AG04450 (cell line): ENCODE measurements at regions not wholly inside any gene's neighbourhood (a gene's known extent, or its start where the extent isn't known, plus 50 kb on each side); places are given as distances from the start of the nearest gene placed in this dataset.
"Not testable (repeated sequence)": the region's sequence is repeated elsewhere in the genome, so short reads cannot be mapped to it uniquely, and the experiment has no call there.

Experiments used
- CTCF ChIA-PET: fragments of 300-600, 350-600 bp; formaldehyde crosslinking; extraction: SDS; loops from one replicate; lab custom pipeline; 2022; ENCODE audit warnings: antibody characterized with exemption, inconsistent platforms; lab: Charles Lee
- POLR2A ChIA-PET: fragments of 350-600 bp; formaldehyde crosslinking; extraction: SDS; loops from one replicate; lab custom pipeline; 2021; ENCODE audit warnings: antibody characterized with exemption, inconsistent platforms; lab: Yijun Ruan, JAX
- DNase-seq: peaks from one replicate; pipeline ENCODE4 v3.0.0-alpha.2; 2011; ENCODE audit warnings: low read depth, low spot score
- H3K27ac ChIP-seq: one replicate; pipeline ENCODE4 v1.5.1; 2012; ENCODE audit warnings: low read depth, low read length, control low read depth
- H3K27me3 ChIP-seq: one replicate; pipeline ENCODE4 v1.6.0; 2012; ENCODE audit warnings: low read length; ENCODE audit not compliant: control insufficient read depth, insufficient read depth
- H3K4me3 ChIP-seq: 2 replicates; pipeline ENCODE4 v1.5.1; 2011; ENCODE audit warnings: mild to moderate bottlenecking, low read depth, low read length, control low read depth
- H3K9me3 ChIP-seq: 2 replicates; pipeline ENCODE4 v1.5.1; 2012; ENCODE audit warnings: low read length; ENCODE audit not compliant: control insufficient read depth, insufficient read depth
- TF ChIP-seq, protein P1 (sequence below): IDR thresholded peaks from 2 replicates; pipeline ENCODE4 v1.5.1; 2011; ENCODE audit warnings: low read depth, low read length, control low read depth, inconsistent platforms

DNA sequence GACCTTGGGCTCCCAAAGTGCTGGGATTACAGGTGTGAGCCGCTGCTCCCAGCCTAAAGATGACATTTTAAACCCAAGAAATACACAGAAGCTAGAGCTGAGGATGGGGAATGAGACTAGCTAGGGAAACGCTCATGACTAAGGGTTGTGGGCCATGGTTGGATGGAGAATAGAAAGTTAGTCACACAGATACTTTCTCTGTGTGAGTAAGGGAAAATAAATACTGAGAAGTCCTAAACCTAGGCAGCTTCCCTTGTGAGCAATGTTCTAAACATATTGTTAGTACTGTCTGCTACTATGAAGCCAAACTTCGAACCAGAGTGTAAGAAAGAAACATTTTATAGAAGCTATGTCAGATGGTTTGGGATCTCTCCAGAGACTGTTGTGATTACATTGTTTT is 304.8 kb upstream of the STAC start:
- CTCF ChIA-PET: no interaction called here
- H3K9me3 ChIP-seq: peaks cover 15% of the 10 kb centered on the region
- H3K27me3 ChIP-seq: no peaks in the 10 kb centered on the region
- DNase-seq: no peak
- H3K4me3 ChIP-seq: no peak overlapping the region
- TF ChIP-seq, protein P1, sequence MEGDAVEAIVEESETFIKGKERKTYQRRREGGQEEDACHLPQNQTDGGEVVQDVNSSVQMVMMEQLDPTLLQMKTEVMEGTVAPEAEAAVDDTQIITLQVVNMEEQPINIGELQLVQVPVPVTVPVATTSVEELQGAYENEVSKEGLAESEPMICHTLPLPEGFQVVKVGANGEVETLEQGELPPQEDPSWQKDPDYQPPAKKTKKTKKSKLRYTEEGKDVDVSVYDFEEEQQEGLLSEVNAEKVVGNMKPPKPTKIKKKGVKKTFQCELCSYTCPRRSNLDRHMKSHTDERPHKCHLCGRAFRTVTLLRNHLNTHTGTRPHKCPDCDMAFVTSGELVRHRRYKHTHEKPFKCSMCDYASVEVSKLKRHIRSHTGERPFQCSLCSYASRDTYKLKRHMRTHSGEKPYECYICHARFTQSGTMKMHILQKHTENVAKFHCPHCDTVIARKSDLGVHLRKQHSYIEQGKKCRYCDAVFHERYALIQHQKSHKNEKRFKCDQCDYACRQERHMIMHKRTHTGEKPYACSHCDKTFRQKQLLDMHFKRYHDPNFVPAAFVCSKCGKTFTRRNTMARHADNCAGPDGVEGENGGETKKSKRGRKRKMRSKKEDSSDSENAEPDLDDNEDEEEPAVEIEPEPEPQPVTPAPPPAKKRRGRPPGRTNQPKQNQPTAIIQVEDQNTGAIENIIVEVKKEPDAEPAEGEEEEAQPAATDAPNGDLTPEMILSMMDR: no peak
- POLR2A ChIA-PET: no interaction called here
- no peak overlapping the region for H3K27ac ChIP-seq

- Histone ChIP-seq H3K4me3 (no peak overlapping the region), H3K27ac (no peak overlapping the region), H3K9me3 (peaks cover 15% of the 10 kb centered on the region), H3K27me3 (no peaks in the 10 kb centered on the region)
- POLR2A ChIA-PET: no interaction called here
- CTCF ChIA-PET: no interaction called here
- TF ChIP-seq, protein P1: no peak
- no peak for DNase-seq
These were observed 303.0 kb upstream of the STAC start for GRCh38 chr3:36077320-36077719.

GRCh38 chr3:36082958-36083357 is 297.3 kb upstream of the STAC start:
- CTCF ChIA-PET: not testable (repeated sequence)

GRCh38 chr3:36095238-36095637 is 285.1 kb upstream of the STAC start:
- H3K4me3 ChIP-seq: no peak overlapping the region
- H3K27me3 ChIP-seq: no peaks in the 10 kb centered on the region
- H3K9me3 ChIP-seq: no peaks in the 10 kb centered on the region
- H3K27ac ChIP-seq: no peak overlapping the region
- no peak for DNase-seq
- ChIA-PET POLR2A (no interaction called here), CTCF (no interaction called here)
- TF ChIP-seq, protein P1: no peak

More at GRCh38 chr3:36082958-36083357, 297.3 kb upstream of the STAC start:
- POLR2A ChIA-PET, DNase-seq, H3K9me3 ChIP-seq, H3K27ac ChIP-seq, H3K4me3 ChIP-seq, H3K27me3 ChIP-seq: not testable (repeated sequence)

- Histone ChIP-seq H3K27ac (no peak overlapping the region), H3K27me3 (no peaks in the 10 kb centered on the region), H3K9me3 (no peaks in the 10 kb centered on the region), H3K4me3 (no peak overlapping the region)
- CTCF ChIA-PET: no interaction called here
- TF ChIP-seq, protein P1: no peak
- POLR2A ChIA-PET: no interaction called here
- DNase-seq: no peak
These were observed 283.1 kb upstream of the STAC start for GRCh38 chr3:36097209-36097608.

DNA sequence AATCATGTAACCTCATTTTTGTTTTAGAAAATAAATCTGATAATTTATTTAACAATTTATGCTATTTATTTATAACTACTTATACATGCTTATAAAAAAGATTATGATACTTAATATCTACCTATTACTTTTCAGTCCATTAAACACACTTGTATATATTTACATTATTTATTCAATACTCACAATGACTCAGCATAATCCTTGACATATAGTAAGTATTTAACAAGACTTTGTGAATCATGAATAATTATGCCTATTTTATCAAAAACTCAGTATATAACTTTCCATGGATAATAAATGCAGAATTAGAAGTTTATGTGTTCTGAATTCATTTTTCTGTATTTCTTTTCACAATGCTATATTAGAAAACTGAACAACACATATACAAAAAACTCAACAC is 266.0 kb upstream of the STAC start:
- ChIA-PET CTCF (no interaction called here), POLR2A (no interaction called here)
- H3K27ac ChIP-seq: no peak overlapping the region
- DNase-seq: no peak
- TF ChIP-seq, protein P1: no peak
- no peak overlapping the region for H3K4me3 ChIP-seq
- H3K9me3 ChIP-seq: no peaks in the 10 kb centered on the region; the same call in 1 of the 2 replicates
- H3K27me3 ChIP-seq: no peaks in the 10 kb centered on the region
